Keratinocyte (primary cell): ENCODE measurements at regions not wholly inside any gene's neighbourhood (a gene's known extent, or its start where the extent isn't known, plus 50 kb on each side); places are given as distances from the start of the nearest gene placed in this dataset.

Experiments
- CTCF ChIP-seq, 3 experiments: IDR thresholded peaks in 1 of 3; conservative IDR thresholded peaks in 1 of 3; optimal IDR thresholded peaks in 1 of 3; 2 replicates in 2 of 3; 3 replicates in 1 of 3; pipeline versions ENCODE3 to v1.5.1; 2011; ENCODE audit warnings: low read length in 3 of 3, mild to moderate bottlenecking in 3 of 3, moderate library complexity in 2 of 3, control low read depth in 1 of 3, inconsistent platforms in 1 of 3; ENCODE audit not compliant: insufficient read depth in 2 of 3; ENCODE audit errors: extremely low read depth in 1 of 3
- EZH2 ChIP-seq: IDR thresholded peaks from one replicate; pipeline ENCODE4 v1.6.1; 2012; ENCODE audit warnings: inconsistent platforms, mild to moderate bottlenecking, low read length, moderate library complexity

DNA sequence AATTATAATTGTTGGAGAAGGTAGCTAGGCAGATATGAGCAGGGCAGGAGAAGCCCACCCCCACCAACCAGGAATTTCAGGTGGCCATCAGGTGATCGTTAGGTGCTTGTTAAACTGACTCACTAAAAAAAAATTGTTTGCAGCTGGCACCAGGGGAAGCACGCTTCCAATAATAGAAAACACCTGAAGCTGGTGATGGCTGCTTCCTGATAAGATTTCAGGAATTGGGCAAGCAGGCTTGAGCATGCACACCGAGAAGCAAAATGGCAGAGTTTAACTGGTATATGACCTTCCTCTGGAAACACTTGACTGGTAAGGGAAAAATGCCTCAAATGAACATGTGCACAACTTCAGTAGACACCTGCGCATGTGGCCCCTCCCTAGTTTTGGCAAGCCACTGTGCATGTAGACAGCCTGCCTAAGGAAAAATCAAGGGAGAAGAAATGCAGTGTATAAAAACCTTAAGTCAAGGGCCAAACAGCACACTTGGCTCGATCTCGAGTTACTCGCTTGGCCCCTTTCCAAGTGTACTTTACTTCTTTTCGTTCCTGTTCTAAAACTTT is 292.8 kb downstream of the CCDC85A start:
- no peak for TF ChIP-seq CTCF (optimal IDR thresholded peaks at IDR 0.05 in 1 of 3, IDR thresholded peaks at IDR 0.05 in 1 of 3, conservative IDR thresholded peaks at IDR 0.05 in 1 of 3; ENCODE audit: extremely low read depth in 1 of 3, insufficient read depth in 2 of 3, low read length in 3 of 3)
- no peak for TF ChIP-seq EZH2
